GM12878 (cell line): ENCODE measurements at regions not wholly inside any gene's neighbourhood (a gene's known extent, or its start where the extent isn't known, plus 50 kb on each side); places are given as distances from the start of the nearest gene placed in this dataset.

Experiments used
- ATAC-seq: fragments of 200-7000 bp; cut with Tn5 transposase; 3 replicates; pipeline ENCODE4 v1.9.1; 2020; ENCODE audit warnings: mild to moderate bottlenecking, moderate library complexity
- BruUV-seq: library from RNA; stranded (reverse); fragments of 400-500 nt; replicated peaks from 2 replicates; lab custom pipeline; 2021; lab: Mats Ljungman, UMichigan
- CTCF ChIA-PET: fragments of 300-600 bp; sonication (Branson Sonifier 250); formaldehyde crosslinking; extraction: SDS; loops from one replicate; lab custom pipeline; 2021; ENCODE audit warnings: inconsistent platforms; lab: Yijun Ruan, JAX
- POLR2A ChIA-PET: fragments of 350-600 bp; formaldehyde crosslinking; extraction: SDS; loops from one replicate; lab custom pipeline; 2021; ENCODE audit warnings: inconsistent platforms; lab: Charles Lee
- RAD21 ChIA-PET: fragments of 300-600 bp; sonication (Branson Sonifier 250); formaldehyde crosslinking; loops from one replicate; lab custom pipeline; 2023; ENCODE audit warnings: antibody characterized with exemption; ENCODE audit not compliant: unreplicated experiment; lab: Charles Lee
- SMC1A ChIA-PET: fragments of 300-600 bp; sonication (Branson Sonifier 250); formaldehyde crosslinking; loops from one replicate; lab custom pipeline; 2023; ENCODE audit not compliant: unreplicated experiment, uncharacterized antibody; lab: Charles Lee
- DNase-seq: peaks from one replicate; pipeline ENCODE4 v3.0.0-alpha.2; 2011; ENCODE audit warnings: low read depth, low spot score
- FAIRE-seq: peaks from 3 replicates; lab custom pipeline; 2011; peaks lifted over from hg19 to GRCh38; lab: Jason Lieb, UNC
- H2AFZ ChIP-seq: 2 replicates; pipeline ENCODE4 v1.6.0; 2011; ENCODE audit warnings: low read depth, low read length, control low read depth; ENCODE audit not compliant: control insufficient read depth
- H3K27ac ChIP-seq: 2 replicates; pipeline ENCODE4 v1.5.1; 2011; ENCODE audit warnings: control low read depth; ENCODE audit not compliant: control insufficient read depth, insufficient read depth
- H3K27me3 ChIP-seq, 2 experiments: replicated peaks in 1 of 2; 2 replicates each; pipeline versions ENCODE4 v1.6.0 to v1.6.1; 2011; ENCODE audit warnings: low read length in 1 of 2; ENCODE audit not compliant: control insufficient read depth in 2 of 2, insufficient read depth in 2 of 2
- H3K36me3 ChIP-seq, 2 experiments: 2 replicates each; pipeline ENCODE4 v1.5.1; 2011; ENCODE audit warnings: low read length in 1 of 2; ENCODE audit not compliant: control insufficient read depth in 2 of 2, insufficient read depth in 2 of 2
- H3K4me1 ChIP-seq: 2 replicates; pipeline ENCODE4 v1.6.1; 2011; ENCODE audit warnings: mild to moderate bottlenecking, low read length, moderate library complexity, mixed read lengths; ENCODE audit not compliant: control insufficient read depth, insufficient read depth
- H3K4me2 ChIP-seq: 2 replicates; pipeline ENCODE4 v1.6.0; 2011; ENCODE audit warnings: control low read depth; ENCODE audit not compliant: control insufficient read depth, insufficient read depth
- H3K4me3 ChIP-seq: fragments of 200-600 bp; sonication (generic); 2 replicates; pipeline ENCODE4 v1.5.1; 2016
- H3K79me2 ChIP-seq: 2 replicates; pipeline ENCODE4 v1.6.0; 2011; ENCODE audit warnings: low read length; ENCODE audit not compliant: control insufficient read depth, insufficient read depth
- H3K9ac ChIP-seq: 2 replicates; pipeline ENCODE4 v1.8.0; 2011; ENCODE audit warnings: low read length, control low read depth, mixed read lengths; ENCODE audit not compliant: control insufficient read depth, insufficient read depth
- H3K9me3 ChIP-seq: replicated peaks from 3 replicates; pipeline ENCODE4 v1.5.1; 2011; ENCODE audit warnings: mild to moderate bottlenecking, low read length; ENCODE audit not compliant: control insufficient read depth, insufficient read depth
- H4K20me1 ChIP-seq: 2 replicates; pipeline ENCODE4 v1.6.0; 2011; ENCODE audit not compliant: control insufficient read depth, insufficient read depth
- HDGF ChIP-seq: fragments of 450-650 bp; IDR thresholded peaks from 2 replicates; pipeline ENCODE4 v1.6.1; 2016; ENCODE audit warnings: antibody characterized with exemption
- KDM1A ChIP-seq: fragments of 200-600 bp; sonication (generic); IDR thresholded peaks from 2 replicates; pipeline ENCODE4 v1.6.1; 2016; ENCODE audit warnings: borderline replicate concordance
- KLF5 ChIP-seq: fragments of 450-650 bp; IDR thresholded peaks from 2 replicates; pipeline ENCODE4 v1.6.1; 2014; ENCODE audit warnings: mild to moderate bottlenecking; ENCODE audit not compliant: partially characterized antibody
- MEF2B ChIP-seq: fragments of 450-650 bp; IDR thresholded peaks from 2 replicates; pipeline ENCODE4 v1.6.1; 2018; ENCODE audit warnings: mild to moderate bottlenecking, moderate library complexity; ENCODE audit not compliant: partially characterized antibody, poor library complexity, severe bottlenecking
- NR2C1 ChIP-seq: fragments of 450-650 bp; IDR thresholded peaks from 2 replicates; pipeline ENCODE4 v1.6.1; 2017; ENCODE audit warnings: antibody characterized with exemption, mild to moderate bottlenecking, moderate library complexity
- POLR2AphosphoS2 ChIP-seq: IDR thresholded peaks from 2 replicates; pipeline ENCODE4 v1.6.1; 2011; ENCODE audit warnings: low read depth, mild to moderate bottlenecking, low read length, improper control_type of control experiment, moderate library complexity
- RCOR1 ChIP-seq: conservative IDR thresholded peaks from 2 replicates; pipeline ENCODE4 v1.6.1; 2012; ENCODE audit warnings: low read depth, low read length, improper control_type of control experiment
- SMAD5 ChIP-seq: IDR thresholded peaks from 2 replicates; pipeline ENCODE4 v1.6.1; 2016; ENCODE audit warnings: antibody characterized with exemption, low read depth
- SREBF2 ChIP-seq: IDR thresholded peaks from 2 replicates; pipeline ENCODE4 v1.6.1; 2012; ENCODE audit warnings: mild to moderate bottlenecking, low read length
- TCF12 ChIP-seq: IDR thresholded peaks from 2 replicates; pipeline ENCODE4 v1.6.1; 2011; ENCODE audit warnings: low read depth, mild to moderate bottlenecking, low read length
- YY1 ChIP-seq: IDR thresholded peaks from 2 replicates; pipeline ENCODE4 v1.6.1; 2011; ENCODE audit warnings: low read depth, mild to moderate bottlenecking, low read length
- ZBTB40 ChIP-seq: fragments of 450-650 bp; IDR thresholded peaks from 2 replicates; pipeline ENCODE4 v1.6.1; 2016; ENCODE audit warnings: mild to moderate bottlenecking, moderate library complexity, borderline replicate concordance
- ZSCAN29 ChIP-seq: fragments of 450-650 bp; IDR thresholded peaks from 2 replicates; pipeline ENCODE4 v1.6.1; 2017; ENCODE audit warnings: mild to moderate bottlenecking, moderate library complexity
- WGBS: methylation state at CpG from one replicate; pipeline ENCODE4 v1.1.6; 2016; ENCODE audit warnings: low lambda C conversion rate; ENCODE audit not compliant: insufficient replicate concordance, insufficient coverage; ENCODE audit errors: missing lambda C conversion rate; 5-methylcytosine and 5-hydroxymethylcytosine counted together
- in situ Hi-C: fragments of 300-500 bp; cut with MboI; formaldehyde crosslinking; loops from 9 replicates; pipeline ENCODE4 v1.14.3; 2018; ENCODE audit warnings: mixed read lengths
- intact Hi-C: fragments of 100-400 bp; cut with micrococcal nuclease; formaldehyde crosslinking; loops from one replicate; pipeline ENCODE4 v1.14.2; 2022; ENCODE audit not compliant: unreplicated experiment
- TF ChIP-seq, protein P1 (sequence below): IDR thresholded peaks from 2 replicates; pipeline ENCODE4 v1.6.1; 2012; ENCODE audit warnings: low read depth, low read length, improper control_type of control experiment

DNA sequence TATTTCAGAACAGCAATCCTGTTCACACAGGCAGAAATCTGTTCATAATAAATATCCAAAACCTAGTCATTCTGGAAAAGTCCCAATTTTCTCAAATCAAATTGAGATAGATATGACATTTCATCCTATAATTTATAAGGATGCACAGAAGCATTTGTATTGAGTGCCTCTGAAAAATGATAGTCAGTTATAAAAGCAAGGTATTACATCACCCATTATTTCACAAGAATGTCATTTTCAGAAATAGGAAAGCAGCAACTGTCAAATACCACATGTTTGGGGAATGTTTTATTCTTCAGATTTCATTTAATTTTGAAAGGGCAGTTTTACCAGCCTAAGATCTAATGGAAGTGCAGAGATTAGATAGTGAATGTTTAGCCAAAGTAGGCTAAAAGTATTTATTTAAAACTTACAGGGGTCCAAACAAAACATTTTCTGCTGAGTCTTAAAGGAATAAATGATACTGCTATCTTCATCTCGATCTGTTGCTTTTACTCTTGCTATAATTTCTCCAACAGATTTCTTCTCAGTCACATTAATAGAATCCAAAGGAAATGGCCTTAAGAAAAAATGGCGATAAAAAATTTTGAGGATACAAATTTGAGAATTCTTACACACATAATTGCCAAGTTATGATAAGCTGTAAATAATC is 185.8 kb downstream of the HGF start (continued):
- TF ChIP-seq MEF2B (no peak), NR2C1 (no peak), ZSCAN29 (no peak), TCF12 (no peak), SMAD5 (no peak), KLF5 (no peak)

- 0 out of 2 replicates have a peak, but pooled peaks have one; percentile 44 for TF ChIP-seq YY1
- no peak for TF ChIP-seq POLR2AphosphoS2
- TF ChIP-seq, protein P1, sequence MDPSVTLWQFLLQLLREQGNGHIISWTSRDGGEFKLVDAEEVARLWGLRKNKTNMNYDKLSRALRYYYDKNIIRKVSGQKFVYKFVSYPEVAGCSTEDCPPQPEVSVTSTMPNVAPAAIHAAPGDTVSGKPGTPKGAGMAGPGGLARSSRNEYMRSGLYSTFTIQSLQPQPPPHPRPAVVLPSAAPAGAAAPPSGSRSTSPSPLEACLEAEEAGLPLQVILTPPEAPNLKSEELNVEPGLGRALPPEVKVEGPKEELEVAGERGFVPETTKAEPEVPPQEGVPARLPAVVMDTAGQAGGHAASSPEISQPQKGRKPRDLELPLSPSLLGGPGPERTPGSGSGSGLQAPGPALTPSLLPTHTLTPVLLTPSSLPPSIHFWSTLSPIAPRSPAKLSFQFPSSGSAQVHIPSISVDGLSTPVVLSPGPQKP, result no peak
- TF ChIP-seq ZBTB40, result no peak
- TF ChIP-seq SREBF2, result no peak
- no peak for TF ChIP-seq KDM1A
- TF ChIP-seq RCOR1, result no peak
- TF ChIP-seq HDGF, result no peak
- TF ChIP-seq, all 136 proteins: peak for 1
- Histone ChIP-seq H3K4me2 (no peak overlapping the region), H3K79me2 (no peaks in the 10 kb centered on the region), H2AFZ (no peak overlapping the region; the same call in 1 of the 2 replicates), H3K4me1 (no peaks in the 10 kb centered on the region), H3K4me3 (no peak overlapping the region), H3K9me3 (no peaks in the 10 kb centered on the region), H3K36me3 (no peaks in the 10 kb centered on the region), H3K9ac (no peak overlapping the region), H4K20me1 (no peaks in the 10 kb centered on the region), H3K27me3 (no peaks in the 10 kb centered on the region), H3K27ac (no peak overlapping the region)
- ChIA-PET SMC1A (interaction anchor here (1.3 to 1.7 kb wide), 3 partner anchors 9 to 133 kb away, joined by 3 to 9 read pairs (median 4); no protein-coding TSS in a partner anchor), CTCF (interaction anchor here (0.8 to 1.3 kb wide), 4 partner anchors 10 to 100 kb away, joined by 3 to 8 read pairs (median 3); no protein-coding TSS in a partner anchor), POLR2A (no interaction called here), RAD21 (no interaction called here)
- no peak for DNase-seq
- in situ Hi-C loops, result no loop called here
- intact Hi-C loops, result no loop called here
- FAIRE-seq, result no peak
- ATAC-seq, result no peak; the same call in 1 of the 3 replicates
- 0% methylated on average over 1 of the region's 1 CpG for WGBS
- BruUV-seq, result no TSS peak
Observed at GRCh38 chr7:81583090-81583489, 186.8 kb downstream of the HGF start.
